ENCODE measurements at regions not wholly inside any gene's neighbourhood (a gene's known extent, or its start where the extent isn't known, plus 50 kb on each side); places are given as distances from the start of the nearest gene placed in this dataset.
"Not testable (repeated sequence)": the region's sequence is repeated elsewhere in the genome, so short reads cannot be mapped to it uniquely, and the experiment has no call there.

- no peak for DNase-seq (ENCODE audit: missing footprints)
- intact Hi-C loops (cut with DNase I), result no loop called here
- ATAC-seq, result no peak
Measured at GRCh38 chr11:45382133-45382878, 96.2 kb upstream of the SYT13 start.

- ATAC-seq, result no peak
- intact Hi-C loops (cut with DNase I), result no loop called here
Measured at GRCh38 chr11:45379162-45379863, 93.2 kb upstream of the SYT13 start.

GRCh38 chr11:45378516-45378915 lies 92.4 kb upstream of the SYT13 start:
- no peak for DNase-seq (ENCODE audit: missing footprints)
- intact Hi-C loops (cut with DNase I), result no loop called here
- ATAC-seq, result no peak

More at GRCh38 chr11:45379162-45379863, 93.2 kb upstream of the SYT13 start:
- DNase-seq (ENCODE audit: missing footprints), result no peak

- DNase-seq (ENCODE audit: missing footprints), result no peak
- no peak for ATAC-seq
- intact Hi-C loops (cut with DNase I), result no loop called here
Measured at GRCh38 chr11:45374653-45375059, 88.5 kb upstream of the SYT13 start.

- DNase-seq (ENCODE audit: missing footprints), result no peak
- no peak for ATAC-seq
- intact Hi-C loops (cut with DNase I), result no loop called here
Measured at GRCh38 chr11:45374130-45374529, 88.0 kb upstream of the SYT13 start.

- ATAC-seq, result no peak
- DNase-seq (ENCODE audit: missing footprints), result no peak
- intact Hi-C loops (cut with DNase I), result no loop called here
Measured at GRCh38 chr11:45373506-45374035, 87.4 kb upstream of the SYT13 start.

- ATAC-seq; DNase-seq (ENCODE audit: missing footprints); intact Hi-C loops (cut with DNase I): not testable (repeated sequence)
Measured at GRCh38 chr11:45372414-45372813, 86.3 kb upstream of the SYT13 start.

GRCh38 chr11:45371251-45372115 lies 85.3 kb upstream of the SYT13 start:
- DNase-seq (ENCODE audit: missing footprints) (no peak), ATAC-seq (no peak)
- intact Hi-C loops (cut with DNase I), result loop anchor here (1.0 kb wide), 1 partner anchor 401 kb away; no protein-coding TSS in a partner anchor

GRCh38 chr11:45369313-45369712 lies 83.2 kb upstream of the SYT13 start:
- DNase-seq (ENCODE audit: missing footprints), result no peak
- intact Hi-C loops (cut with DNase I), result no loop called here
- no peak for ATAC-seq

- DNase-seq (ENCODE audit: missing footprints), result no peak
- intact Hi-C loops (cut with DNase I), result no loop called here
- no peak for ATAC-seq
Measured at GRCh38 chr11:45368697-45369096, 82.6 kb upstream of the SYT13 start.

- intact Hi-C loops (cut with DNase I), result no loop called here
- no peak for ATAC-seq
- DNase-seq (ENCODE audit: missing footprints), result no peak
Measured at GRCh38 chr11:45366619-45367190, 80.6 kb upstream of the SYT13 start.

GRCh38 chr11:45365961-45366618 lies 79.9 kb upstream of the SYT13 start:
- intact Hi-C loops (cut with DNase I), result no loop called here
- no peak for DNase-seq (ENCODE audit: missing footprints)
- ATAC-seq, result peak; percentile 60

GRCh38 chr11:45362636-45363035 lies 76.5 kb upstream of the SYT13 start:
- ATAC-seq, result no peak
- intact Hi-C loops (cut with DNase I), result loop anchor here (5.0 kb wide), 1 partner anchor 295 kb away; no protein-coding TSS in a partner anchor

GRCh38 chr11:45361551-45361950 lies 75.4 kb upstream of the SYT13 start:
- intact Hi-C loops (cut with DNase I), result loop anchor here (5.0 kb wide), 1 partner anchor 296 kb away; no protein-coding TSS in a partner anchor
- ATAC-seq (no peak), DNase-seq (ENCODE audit: missing footprints) (no peak)

More at GRCh38 chr11:45362636-45363035, 76.5 kb upstream of the SYT13 start:
- DNase-seq (ENCODE audit: missing footprints), result no peak

GRCh38 chr11:45355706-45356041 lies 69.5 kb upstream of the SYT13 start:
- DNase-seq (ENCODE audit: missing footprints) (no peak), ATAC-seq (no peak)
- intact Hi-C loops (cut with DNase I), result no loop called here

GRCh38 chr11:45354976-45355705 lies 69.0 kb upstream of the SYT13 start:
- DNase-seq (ENCODE audit: missing footprints) (peak; percentile 89), ATAC-seq (peak; percentile 83)
- intact Hi-C loops (cut with DNase I), result no loop called here

GRCh38 chr11:45348729-45349128 lies 62.6 kb upstream of the SYT13 start:
- no peak for DNase-seq (ENCODE audit: missing footprints)
- intact Hi-C loops (cut with DNase I), result no loop called here
- ATAC-seq, result no peak
